Adrenal gland (tissue), 5 donors: ENCODE measurements at regions not wholly inside any gene's neighbourhood (a gene's known extent, or its start where the extent isn't known, plus 50 kb on each side); places are given as distances from the start of the nearest gene placed in this dataset.
"Not testable (repeated sequence)": the region's sequence is repeated elsewhere in the genome, so short reads cannot be mapped to it uniquely, and the experiment has no call there.

Source experiments
- POLR2A ChIP-seq, 2 donors: fragments of 450-650 bp; IDR thresholded peaks; one replicate each; pipeline ENCODE4 v1.6.1; 2017; ENCODE audit warnings: antibody characterized with exemption in 2 of 2, mild to moderate bottlenecking in 2 of 2, moderate library complexity in 1 of 2
- TF ChIP-seq, protein P1 (sequence below), 6 experiments: fragments of 450-650 bp in 4 of 6; fragments of 200-600 bp in 2 of 6; sonication (generic) in 1 of 6; IDR thresholded peaks; 1 replicate in 5 of 6; 2 replicates in 1 of 6; pipeline versions ENCODE4 v1.5.1 to v1.8.0; 2016 to 2021; ENCODE audit warnings: antibody characterized with exemption in 6 of 6, mild to moderate bottlenecking in 2 of 6, moderate library complexity in 1 of 6
- donor health status: DM: no; HTN: no; CAD: no.

GRCh38 chr6:12363277-12363650, 73.1 kb downstream of the EDN1 start:
- TF ChIP-seq, protein P1, sequence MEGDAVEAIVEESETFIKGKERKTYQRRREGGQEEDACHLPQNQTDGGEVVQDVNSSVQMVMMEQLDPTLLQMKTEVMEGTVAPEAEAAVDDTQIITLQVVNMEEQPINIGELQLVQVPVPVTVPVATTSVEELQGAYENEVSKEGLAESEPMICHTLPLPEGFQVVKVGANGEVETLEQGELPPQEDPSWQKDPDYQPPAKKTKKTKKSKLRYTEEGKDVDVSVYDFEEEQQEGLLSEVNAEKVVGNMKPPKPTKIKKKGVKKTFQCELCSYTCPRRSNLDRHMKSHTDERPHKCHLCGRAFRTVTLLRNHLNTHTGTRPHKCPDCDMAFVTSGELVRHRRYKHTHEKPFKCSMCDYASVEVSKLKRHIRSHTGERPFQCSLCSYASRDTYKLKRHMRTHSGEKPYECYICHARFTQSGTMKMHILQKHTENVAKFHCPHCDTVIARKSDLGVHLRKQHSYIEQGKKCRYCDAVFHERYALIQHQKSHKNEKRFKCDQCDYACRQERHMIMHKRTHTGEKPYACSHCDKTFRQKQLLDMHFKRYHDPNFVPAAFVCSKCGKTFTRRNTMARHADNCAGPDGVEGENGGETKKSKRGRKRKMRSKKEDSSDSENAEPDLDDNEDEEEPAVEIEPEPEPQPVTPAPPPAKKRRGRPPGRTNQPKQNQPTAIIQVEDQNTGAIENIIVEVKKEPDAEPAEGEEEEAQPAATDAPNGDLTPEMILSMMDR (IDR thresholded peaks at IDR 0.05): not testable (repeated sequence)
- TF ChIP-seq POLR2A (IDR thresholded peaks at IDR 0.05): not testable (repeated sequence)
